SJSA1 (cell line): ENCODE measurements at regions not wholly inside any gene's neighbourhood (a gene's known extent, or its start where the extent isn't known, plus 50 kb on each side); places are given as distances from the start of the nearest gene placed in this dataset.

Source experiments
- DNase-seq, 2 experiments: peaks; one replicate each; pipeline ENCODE4 v3.0.0-alpha.2; 2015 to 2020; ENCODE audit warnings: low spot score in 2 of 2, low read depth in 1 of 2
- H3K27ac ChIP-seq: fragments of 250-450 bp; sonication (Bioruptor Pico); 2 replicates; pipeline ENCODE4 v1.5.1; 2020; ENCODE audit warnings: mild to moderate bottlenecking, moderate library complexity
- H3K27me3 ChIP-seq: fragments of 250-450 bp; sonication (Bioruptor Pico); replicated peaks from 2 replicates; pipeline ENCODE4 v1.5.1; 2020; ENCODE audit warnings: mild to moderate bottlenecking, moderate library complexity
- H3K36me3 ChIP-seq: fragments of 250-450 bp; sonication (Bioruptor Pico); 2 replicates; pipeline ENCODE4 v1.5.1; 2020; ENCODE audit warnings: mild to moderate bottlenecking
- H3K4me1 ChIP-seq: fragments of 250-450 bp; sonication (Bioruptor Pico); replicated peaks from 2 replicates; pipeline ENCODE4 v1.6.1; 2021; ENCODE audit warnings: mild to moderate bottlenecking
- H3K4me3 ChIP-seq: fragments of 250-450 bp; sonication (Bioruptor Pico); 2 replicates; pipeline ENCODE4 v1.5.1; 2020; ENCODE audit warnings: mild to moderate bottlenecking
- H3K9me3 ChIP-seq: fragments of 250-450 bp; sonication (Bioruptor Pico); replicated peaks from 2 replicates; pipeline ENCODE4 v1.5.1; 2020; ENCODE audit warnings: mild to moderate bottlenecking

GRCh38 chr7:19407270-19407669, 262.0 kb upstream of the FERD3L start:
- Histone ChIP-seq H3K4me3 (no peak overlapping the region), H3K27me3 (no peaks in the 10 kb centered on the region)
- DNase-seq, result no peak

DNA sequence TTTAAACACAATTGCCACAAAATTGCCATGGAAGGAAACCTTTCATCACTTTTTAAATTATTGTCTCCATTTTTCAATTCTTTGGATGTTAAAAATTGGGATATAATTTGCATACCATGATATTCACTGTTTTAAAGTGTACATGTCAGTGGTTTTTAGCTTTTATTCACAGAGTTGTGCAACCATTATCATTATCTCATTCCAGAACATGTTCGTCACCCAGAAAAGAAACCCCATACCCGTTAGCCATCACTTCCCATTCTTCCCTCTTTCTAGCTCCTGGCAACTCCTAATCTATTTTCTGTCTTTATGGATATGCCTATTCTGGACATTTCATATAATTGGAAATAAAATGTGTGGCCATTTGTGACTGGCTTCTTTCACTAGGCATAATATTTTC, 260.3 kb upstream of the FERD3L start:
- Histone ChIP-seq H3K9me3 (no peaks in the 10 kb centered on the region), H3K27me3 (no peaks in the 10 kb centered on the region), H3K4me1 (peaks cover 34% of the 10 kb centered on the region), H3K4me3 (no peak overlapping the region; the same call in 1 of the 2 replicates), H3K36me3 (no peaks in the 10 kb centered on the region), H3K27ac (peak overlapping the region; percentile 96)
- DNase-seq, result no peak

More at GRCh38 chr7:19407270-19407669, 262.0 kb upstream of the FERD3L start:
- Histone ChIP-seq H3K36me3 (no peaks in the 10 kb centered on the region), H3K9me3 (no peaks in the 10 kb centered on the region), H3K27ac (no peak overlapping the region), H3K4me1 (peaks cover 30% of the 10 kb centered on the region)

DNA sequence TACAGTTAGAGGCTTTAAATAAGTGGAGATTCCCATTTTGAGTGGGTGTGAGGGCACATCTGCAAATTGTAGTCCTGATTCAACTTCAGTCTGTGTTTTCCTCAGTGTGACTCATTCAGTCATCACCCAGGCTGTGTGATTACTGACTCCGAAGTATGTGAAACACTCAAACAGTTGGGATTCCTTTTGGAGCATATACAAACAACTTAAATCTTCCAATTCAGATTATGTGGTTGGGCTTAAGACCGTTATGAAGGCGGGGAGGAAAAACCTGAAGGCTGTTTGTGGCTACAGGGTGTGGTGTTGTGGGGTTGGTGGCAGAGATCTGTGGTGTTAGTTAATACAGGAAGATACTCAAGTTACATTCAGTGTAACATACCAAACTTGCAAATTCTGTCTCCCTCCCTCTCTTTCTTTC, 259.7 kb upstream of the FERD3L start:
- peak; percentile 93 to 97 for DNase-seq
- peak overlapping the region; percentile 96 for H3K27ac ChIP-seq
- peaks cover 34% of the 10 kb centered on the region for H3K4me1 ChIP-seq
- H3K27me3 ChIP-seq, result no peaks in the 10 kb centered on the region
- no peak overlapping the region for H3K4me3 ChIP-seq
- H3K9me3 ChIP-seq, result no peaks in the 10 kb centered on the region
- no peaks in the 10 kb centered on the region for H3K36me3 ChIP-seq

DNA sequence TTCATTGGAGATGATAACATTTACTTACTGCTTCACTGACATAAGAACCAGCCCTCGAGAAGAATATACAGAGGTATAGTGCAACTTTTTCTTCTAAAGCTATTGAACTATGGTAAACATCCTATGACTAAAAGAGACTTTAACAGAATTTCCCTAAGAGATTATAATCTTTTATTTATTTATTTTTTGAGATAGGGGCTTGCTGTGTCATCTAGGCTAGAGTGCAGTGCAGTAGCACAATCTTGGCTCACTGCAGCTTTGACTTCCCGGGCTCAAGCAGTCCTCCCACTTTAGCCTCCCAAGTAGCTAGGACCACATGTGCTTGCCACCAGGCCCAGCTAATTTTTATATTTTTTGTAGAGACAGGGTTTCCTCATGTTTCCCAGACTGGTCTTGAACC, 258.5 kb upstream of the FERD3L start:
- DNase-seq, result peak in 1 of 2 experiments; percentile 12

GRCh38 chr7:19401461-19401860, 256.2 kb upstream of the FERD3L start:
- Histone ChIP-seq H3K4me1 (peaks cover 34% of the 10 kb centered on the region), H3K36me3 (no peaks in the 10 kb centered on the region), H3K27me3 (no peaks in the 10 kb centered on the region), H3K9me3 (no peaks in the 10 kb centered on the region), H3K4me3 (no peak overlapping the region), H3K27ac (no peak overlapping the region)
- no peak for DNase-seq

More for the DNA sequence above, 258.5 kb upstream of the FERD3L start:
- Histone ChIP-seq H3K4me3 (no peak overlapping the region), H3K27ac (peak overlapping the region; percentile 56), H3K9me3 (no peaks in the 10 kb centered on the region), H3K4me1 (peaks cover 34% of the 10 kb centered on the region), H3K27me3 (no peaks in the 10 kb centered on the region), H3K36me3 (no peaks in the 10 kb centered on the region)

GRCh38 chr7:19400758-19401254, 255.6 kb upstream of the FERD3L start:
- no peak overlapping the region for H3K4me3 ChIP-seq
- no peak overlapping the region for H3K27ac ChIP-seq
- H3K27me3 ChIP-seq, result no peaks in the 10 kb centered on the region
- H3K4me1 ChIP-seq, result peaks cover 28% of the 10 kb centered on the region
- H3K36me3 ChIP-seq, result no peaks in the 10 kb centered on the region
- no peak for DNase-seq
- H3K9me3 ChIP-seq, result no peaks in the 10 kb centered on the region

- Histone ChIP-seq H3K4me3 (no peak overlapping the region), H3K36me3 (no peaks in the 10 kb centered on the region), H3K4me1 (peaks cover 4% of the 10 kb centered on the region; the same call in 1 of the 2 replicates), H3K27ac (no peak overlapping the region), H3K9me3 (no peaks in the 10 kb centered on the region), H3K27me3 (no peaks in the 10 kb centered on the region)
- DNase-seq, result no peak
Observed at GRCh38 chr7:19397911-19398310, 252.7 kb upstream of the FERD3L start.

- H3K36me3 ChIP-seq, result no peaks in the 10 kb centered on the region
- no peaks in the 10 kb centered on the region for H3K9me3 ChIP-seq
- no peaks in the 10 kb centered on the region for H3K27me3 ChIP-seq
- H3K4me1 ChIP-seq, result peaks cover 17% of the 10 kb centered on the region
- DNase-seq, result peak in 1 of 2 experiments; percentile 54
- H3K27ac ChIP-seq, result 0 out of 2 replicates have a peak overlapping the region, but pooled peaks have one; percentile 14
- H3K4me3 ChIP-seq, result no peak overlapping the region
Observed at GRCh38 chr7:19392246-19392645, 247.0 kb upstream of the FERD3L start.

DNA sequence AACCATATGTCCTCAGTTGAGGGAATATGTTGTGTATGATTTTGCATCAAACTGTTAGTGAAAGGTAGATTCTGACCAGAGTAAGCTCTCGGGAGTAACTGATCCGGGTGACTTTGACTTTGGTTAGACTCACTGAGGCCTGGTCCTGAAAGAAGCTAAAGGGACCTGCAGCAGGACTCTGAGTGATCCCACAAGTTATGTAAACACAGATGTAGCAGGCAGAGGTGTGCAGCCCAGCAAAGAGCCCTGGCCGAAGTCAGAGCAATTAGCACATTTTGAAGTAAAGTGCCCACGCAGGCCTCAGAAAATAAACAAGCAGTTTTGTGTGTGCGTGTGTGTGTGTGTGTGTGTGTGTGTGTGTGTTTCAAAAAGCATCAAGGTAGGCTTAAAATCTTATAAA, 245.6 kb upstream of the FERD3L start:
- Histone ChIP-seq H3K27me3 (no peaks in the 10 kb centered on the region), H3K36me3 (no peaks in the 10 kb centered on the region), H3K4me3 (no peak overlapping the region), H3K27ac (no peak overlapping the region), H3K9me3 (no peaks in the 10 kb centered on the region), H3K4me1 (peaks cover 17% of the 10 kb centered on the region)
- no peak for DNase-seq

DNA sequence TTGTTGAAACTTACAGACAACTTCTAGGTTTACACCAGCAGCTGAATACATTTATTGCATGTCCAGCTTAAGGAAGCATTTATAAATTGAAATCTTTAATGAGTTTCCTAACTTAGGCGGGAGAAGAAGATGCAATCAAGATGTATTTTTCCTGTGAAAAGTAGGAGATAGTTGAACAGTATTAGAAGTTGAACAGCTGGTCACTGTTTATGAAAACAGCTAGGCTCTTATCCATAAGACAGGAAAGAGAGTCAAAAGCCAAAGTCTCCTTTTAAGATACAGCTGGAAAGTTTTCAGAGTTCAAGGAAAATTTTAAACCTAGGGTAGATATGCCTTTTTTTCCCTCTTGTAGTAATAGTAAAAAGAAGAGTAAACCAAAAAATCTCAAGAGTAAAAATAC, 236.1 kb upstream of the FERD3L start:
- Histone ChIP-seq H3K4me1 (peaks cover 34% of the 10 kb centered on the region), H3K27ac (no peak overlapping the region), H3K4me3 (no peak overlapping the region), H3K27me3 (no peaks in the 10 kb centered on the region), H3K9me3 (no peaks in the 10 kb centered on the region), H3K36me3 (no peaks in the 10 kb centered on the region)
- no peak for DNase-seq

DNA sequence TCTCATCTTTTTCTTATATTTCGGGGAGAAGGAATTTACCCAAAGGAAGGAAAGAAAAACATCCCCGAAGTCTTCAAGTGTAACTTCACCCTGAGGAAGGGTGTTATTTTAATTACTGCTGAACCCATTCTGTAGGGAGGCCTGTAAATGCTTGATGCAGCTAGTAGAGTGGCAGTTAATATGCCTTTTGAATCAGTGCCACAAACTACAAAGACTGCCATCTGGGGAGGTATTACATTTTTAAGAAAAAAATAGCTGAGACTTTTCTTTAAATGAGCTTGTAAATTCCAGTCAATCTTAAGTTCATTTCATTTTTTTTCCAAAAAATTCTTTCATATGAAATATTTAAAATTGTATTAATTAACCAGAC, 233.1 kb upstream of the FERD3L start:
- Histone ChIP-seq H3K36me3 (no peaks in the 10 kb centered on the region), H3K9me3 (no peaks in the 10 kb centered on the region), H3K4me3 (peak overlapping the region; percentile 11), H3K27ac (peak overlapping the region; percentile 77), H3K4me1 (peaks cover 40% of the 10 kb centered on the region), H3K27me3 (no peaks in the 10 kb centered on the region)
- no peak for DNase-seq

GRCh38 chr7:19377611-19378344, 232.6 kb upstream of the FERD3L start:
- H3K36me3 ChIP-seq, result no peaks in the 10 kb centered on the region
- H3K27ac ChIP-seq, result peak overlapping the region; percentile 77
- H3K4me1 ChIP-seq, result peaks cover 40% of the 10 kb centered on the region
- peak overlapping the region; percentile 11 for H3K4me3 ChIP-seq
- DNase-seq, result peak; percentile 56 to 86
- no peaks in the 10 kb centered on the region for H3K27me3 ChIP-seq
- no peaks in the 10 kb centered on the region for H3K9me3 ChIP-seq

GRCh38 chr7:19376538-19376937, 231.3 kb upstream of the FERD3L start:
- H3K36me3 ChIP-seq, result no peaks in the 10 kb centered on the region
- no peaks in the 10 kb centered on the region for H3K9me3 ChIP-seq
- H3K27ac ChIP-seq, result peak overlapping the region; percentile 77
- peak in 1 of 2 experiments; percentile 16 for DNase-seq
- H3K4me3 ChIP-seq, result no peak overlapping the region
- no peaks in the 10 kb centered on the region for H3K27me3 ChIP-seq
- peaks cover 40% of the 10 kb centered on the region for H3K4me1 ChIP-seq

GRCh38 chr7:19375976-19376375, 230.8 kb upstream of the FERD3L start:
- Histone ChIP-seq H3K27ac (peak overlapping the region; percentile 77; the same call in 1 of the 2 replicates), H3K4me1 (peaks cover 40% of the 10 kb centered on the region), H3K4me3 (no peak overlapping the region), H3K36me3 (no peaks in the 10 kb centered on the region), H3K9me3 (no peaks in the 10 kb centered on the region), H3K27me3 (no peaks in the 10 kb centered on the region)
- no peak for DNase-seq
